ENCODE measurements at regions not wholly inside any gene's neighbourhood (a gene's known extent, or its start where the extent isn't known, plus 50 kb on each side); places are given as distances from the start of the nearest gene placed in this dataset.

- H3K4me3 ChIP-seq (ENCODE audit: low read depth, low read length): no peak overlapping the region
- no peak for DNase-seq (ENCODE audit: low read depth)
- TF ChIP-seq CTCF (IDR thresholded peaks at IDR 0.05; ENCODE audit: control insufficient read depth, extremely low read depth, insufficient read depth): no peak
Observed at GRCh38 chr5:1748271-1748670, 51.4 kb downstream of the MRPL36 start.

DNA sequence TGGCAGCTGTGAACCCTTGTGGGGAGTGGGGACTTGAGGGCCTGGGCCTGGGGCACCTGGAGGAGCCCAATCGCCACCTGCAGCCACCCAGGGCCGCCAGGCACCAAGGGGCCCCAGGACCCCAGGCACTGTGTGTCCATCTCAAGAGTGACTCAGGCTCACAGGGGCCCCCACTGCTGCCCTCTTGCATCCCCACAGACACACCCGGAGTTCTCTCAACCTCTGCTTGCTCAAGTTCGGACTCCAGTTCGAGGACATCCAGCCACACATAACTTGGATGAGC, 51.9 kb downstream of the MRPL36 start:
- DNase-seq (ENCODE audit: low read depth): no peak
- H3K4me3 ChIP-seq (ENCODE audit: low read depth, low read length): no peak overlapping the region
- TF ChIP-seq CTCF (IDR thresholded peaks at IDR 0.05; ENCODE audit: control insufficient read depth, extremely low read depth, insufficient read depth): no peak

DNA sequence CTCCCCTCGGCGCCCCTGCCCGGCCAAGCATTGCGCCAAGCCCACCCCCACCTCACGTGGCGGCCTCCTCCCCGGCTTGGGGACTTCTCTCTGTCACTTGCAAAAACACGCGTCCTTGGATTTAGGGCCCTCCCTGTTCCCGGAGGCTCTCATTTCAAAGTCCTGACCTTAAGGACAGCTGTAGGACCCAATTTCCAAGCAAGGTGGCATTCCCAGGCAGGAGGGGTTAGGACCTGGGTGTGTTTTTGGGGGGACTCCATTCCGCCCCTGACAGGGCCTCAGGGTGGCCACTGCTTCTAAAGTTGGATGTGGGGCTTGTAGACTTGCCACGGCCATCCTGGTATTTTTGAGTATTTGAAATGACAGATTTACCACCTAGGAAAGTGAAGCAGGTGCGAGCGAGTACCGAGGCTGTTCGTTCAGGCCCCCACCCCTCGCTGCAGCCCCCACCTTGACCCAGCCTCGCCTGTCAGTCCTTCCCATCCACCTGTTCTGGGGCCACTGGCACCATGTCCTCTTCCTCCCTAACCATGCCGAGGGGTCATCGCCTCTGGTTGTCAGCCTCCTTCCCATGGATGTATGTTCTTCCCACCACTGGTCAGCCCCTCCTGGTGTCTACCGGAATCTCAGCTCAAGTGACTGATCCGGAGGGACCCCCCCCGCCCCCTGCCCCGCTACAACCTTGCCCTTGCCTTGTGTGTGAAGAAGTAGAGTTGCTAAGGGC, 52.4 kb downstream of the MRPL36 start:
- DNase-seq (ENCODE audit: low read depth): no peak

GRCh38 chr5:1746371-1747078, 53.1 kb downstream of the MRPL36 start:
- H3K4me3 ChIP-seq (ENCODE audit: low read depth, low read length): no peak overlapping the region
- no peak for TF ChIP-seq CTCF (IDR thresholded peaks at IDR 0.05; ENCODE audit: control insufficient read depth, extremely low read depth, insufficient read depth)
- DNase-seq (ENCODE audit: low read depth): no peak

More for the DNA sequence above, 52.4 kb downstream of the MRPL36 start:
- no peak overlapping the region for H3K4me3 ChIP-seq (ENCODE audit: low read depth, low read length)
- TF ChIP-seq CTCF (IDR thresholded peaks at IDR 0.05; ENCODE audit: control insufficient read depth, extremely low read depth, insufficient read depth): no peak

DNA sequence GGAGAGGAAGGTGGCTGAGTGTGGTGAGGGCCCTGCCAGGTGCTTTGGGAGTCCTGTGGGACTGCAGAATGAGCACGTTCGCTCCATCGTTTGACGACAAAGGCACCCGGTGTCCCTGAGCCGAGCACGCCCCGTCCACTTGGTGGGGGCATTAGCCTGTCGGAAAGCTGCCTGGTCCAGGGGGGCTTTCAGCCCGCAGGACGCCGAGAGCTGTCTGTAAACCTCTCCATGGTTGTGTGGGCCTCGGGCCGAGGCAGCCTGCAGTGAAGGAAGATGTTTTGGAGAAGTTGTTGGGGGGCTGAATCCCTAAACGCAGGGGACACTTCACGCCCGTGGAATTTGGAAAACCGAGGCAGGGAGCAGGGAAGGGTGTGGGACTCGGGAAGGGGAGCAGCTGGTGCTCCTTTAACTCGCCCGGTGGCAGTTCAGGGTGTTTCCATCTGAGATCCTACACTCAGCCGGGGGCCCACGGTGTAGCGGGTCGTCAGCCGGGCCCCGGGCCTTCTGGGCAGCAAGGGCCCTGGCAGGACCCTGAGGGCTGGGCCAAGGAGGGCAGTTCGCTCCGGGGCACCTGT, 53.8 kb downstream of the MRPL36 start:
- no peak for TF ChIP-seq CTCF (IDR thresholded peaks at IDR 0.05; ENCODE audit: control insufficient read depth, extremely low read depth, insufficient read depth)
- no peak overlapping the region for H3K4me3 ChIP-seq (ENCODE audit: low read depth, low read length)
- DNase-seq (ENCODE audit: low read depth): no peak

DNA sequence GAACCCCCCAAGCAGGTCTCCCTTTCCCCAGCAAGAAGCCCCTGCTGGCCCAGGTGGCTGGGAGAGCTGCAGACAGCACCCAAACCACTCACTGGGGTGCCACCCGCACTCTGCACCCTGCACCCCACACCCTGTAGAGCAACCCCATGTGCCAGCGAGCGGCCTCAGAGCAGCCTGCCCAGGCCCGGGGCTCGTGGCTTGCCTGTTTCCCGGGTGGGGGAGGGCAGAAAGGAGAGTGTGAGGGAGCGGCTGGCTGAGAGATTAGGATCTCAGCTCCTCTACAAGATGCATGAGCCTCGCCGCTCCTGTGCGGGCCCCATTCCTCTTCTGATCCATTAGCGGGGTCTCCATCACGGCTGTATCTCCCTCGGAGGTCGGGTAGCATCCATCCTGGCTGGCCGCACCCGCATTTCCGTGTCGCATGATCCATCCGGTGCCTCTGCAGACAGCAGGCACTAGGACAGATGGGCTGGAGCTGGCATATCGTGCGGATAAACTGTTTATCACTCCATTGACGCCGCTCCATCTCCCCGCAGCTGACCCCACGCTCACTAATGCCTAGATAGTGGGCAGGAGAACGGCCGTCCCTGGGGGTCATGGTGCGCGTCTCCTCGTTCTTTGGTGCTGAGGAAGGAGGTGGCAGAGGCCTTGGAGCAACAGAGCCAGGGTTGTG, 54.4 kb downstream of the MRPL36 start:
- no peak for TF ChIP-seq CTCF (IDR thresholded peaks at IDR 0.05; ENCODE audit: control insufficient read depth, extremely low read depth, insufficient read depth)
- H3K4me3 ChIP-seq (ENCODE audit: low read depth, low read length): no peak overlapping the region
- no peak for DNase-seq (ENCODE audit: low read depth)

Measured in LNCaP clone FGC (cell line).